Activated CD4-positive, alpha-beta memory T cell treated with anti-CD3 and anti-CD28 coated beads, Interleukin-2, amount 10 ng/mL, durations not matched to agents 7 days and 5 days (primary cell): ENCODE measurements at regions not wholly inside any gene's neighbourhood (a gene's known extent, or its start where the extent isn't known, plus 50 kb on each side); places are given as distances from the start of the nearest gene placed in this dataset.

Experiments used
- CTCF ChIA-PET: fragments of 350-600 bp; sonication (Branson Sonifier 250); formaldehyde crosslinking; loops from one replicate; lab custom pipeline; 2021; ENCODE audit warnings: antibody characterized with exemption, inconsistent platforms; lab: Charles Lee
- POLR2A ChIA-PET: fragments of 350-600 bp; sonication (Branson Sonifier 250); formaldehyde crosslinking; loops from one replicate; lab custom pipeline; 2021; ENCODE audit warnings: antibody characterized with exemption; lab: Charles Lee
- DNase-seq: peaks from one replicate; pipeline ENCODE4 v3.0.0-alpha.2; 2020
- H3K27ac Mint-ChIP-seq: one replicate; pipeline ENCODE4 v1.8.0; 2021; ENCODE audit warnings: mild to moderate bottlenecking, mixed read lengths
- H3K27me3 Mint-ChIP-seq: one replicate; pipeline ENCODE4 v1.8.0; 2021; ENCODE audit warnings: mixed read lengths
- H3K36me3 Mint-ChIP-seq: one replicate; pipeline ENCODE4 v1.8.0; 2021; ENCODE audit warnings: low read depth, mixed read lengths
- H3K4me1 Mint-ChIP-seq: one replicate; pipeline ENCODE4 v1.8.0; 2021; ENCODE audit warnings: mixed read lengths
- H3K4me3 Mint-ChIP-seq: one replicate; pipeline ENCODE4 v1.8.0; 2021; ENCODE audit warnings: mild to moderate bottlenecking, mixed read lengths
- H3K9me3 Mint-ChIP-seq: one replicate; pipeline ENCODE4 v1.8.0; 2021; ENCODE audit warnings: mixed read lengths

- DNase-seq = no peak
- no peak overlapping the region for H3K4me3 Mint-ChIP-seq
- H3K4me1 Mint-ChIP-seq = no peaks in the 10 kb centered on the region
- H3K27ac Mint-ChIP-seq = no peak overlapping the region
- ChIA-PET CTCF (no interaction called here), POLR2A (no interaction called here)
- no peaks in the 10 kb centered on the region for H3K36me3 Mint-ChIP-seq
- no peaks in the 10 kb centered on the region for H3K27me3 Mint-ChIP-seq
- H3K9me3 Mint-ChIP-seq = peaks cover 4% of the 10 kb centered on the region
Observed at GRCh38 chr18:60684843-60685513, 312.4 kb upstream of the MC4R start.

- H3K9me3 Mint-ChIP-seq = no peaks in the 10 kb centered on the region
- no peak for DNase-seq
- H3K27ac Mint-ChIP-seq = no peak overlapping the region
- no peaks in the 10 kb centered on the region for H3K36me3 Mint-ChIP-seq
- CTCF ChIA-PET = no interaction called here
- H3K4me3 Mint-ChIP-seq = no peak overlapping the region
- POLR2A ChIA-PET = no interaction called here
- no peaks in the 10 kb centered on the region for H3K27me3 Mint-ChIP-seq
- no peaks in the 10 kb centered on the region for H3K4me1 Mint-ChIP-seq
Observed at GRCh38 chr18:60686142-60686541, 313.6 kb upstream of the MC4R start.

- Mint-ChIP-seq H3K27ac (no peak overlapping the region), H3K27me3 (no peaks in the 10 kb centered on the region), H3K4me1 (no peaks in the 10 kb centered on the region), H3K9me3 (no peaks in the 10 kb centered on the region), H3K36me3 (no peaks in the 10 kb centered on the region), H3K4me3 (no peak overlapping the region)
- ChIA-PET POLR2A (no interaction called here), CTCF (no interaction called here)
- no peak for DNase-seq
Observed at GRCh38 chr18:60691061-60691460, 318.5 kb upstream of the MC4R start.

- no peaks in the 10 kb centered on the region for H3K9me3 Mint-ChIP-seq
- CTCF ChIA-PET = no interaction called here
- POLR2A ChIA-PET = no interaction called here
Observed at GRCh38 chr18:60693426-60693825, 320.9 kb upstream of the MC4R start.

GRCh38 chr18:60698901-60699300, 326.3 kb upstream of the MC4R start:
- Mint-ChIP-seq H3K27me3 (no peaks in the 10 kb centered on the region), H3K9me3 (no peaks in the 10 kb centered on the region)

More at GRCh38 chr18:60693426-60693825, 320.9 kb upstream of the MC4R start:
- Mint-ChIP-seq H3K27me3 (no peaks in the 10 kb centered on the region), H3K4me1 (no peaks in the 10 kb centered on the region), H3K36me3 (no peaks in the 10 kb centered on the region), H3K27ac (no peak overlapping the region), H3K4me3 (no peak overlapping the region)
- DNase-seq = no peak

GRCh38 chr18:60722742-60723141, 350.2 kb upstream of the MC4R start:
- Mint-ChIP-seq H3K27me3 (no peaks in the 10 kb centered on the region), H3K9me3 (peaks cover 3% of the 10 kb centered on the region), H3K36me3 (no peaks in the 10 kb centered on the region), H3K27ac (no peak overlapping the region), H3K4me1 (no peaks in the 10 kb centered on the region), H3K4me3 (no peak overlapping the region)
- no peak for DNase-seq
- ChIA-PET POLR2A (no interaction called here), CTCF (no interaction called here)

More at GRCh38 chr18:60698901-60699300, 326.3 kb upstream of the MC4R start:
- POLR2A ChIA-PET = no interaction called here
- Mint-ChIP-seq H3K27ac (no peak overlapping the region), H3K4me3 (no peak overlapping the region), H3K36me3 (no peaks in the 10 kb centered on the region), H3K4me1 (no peaks in the 10 kb centered on the region)
- CTCF ChIA-PET = no interaction called here
- no peak for DNase-seq

- no peak overlapping the region for H3K4me3 Mint-ChIP-seq
- POLR2A ChIA-PET = no interaction called here
Observed at GRCh38 chr18:60732143-60732542, 359.6 kb upstream of the MC4R start.

GRCh38 chr18:60739212-60739611, 366.6 kb upstream of the MC4R start:
- Mint-ChIP-seq H3K27ac (no peak overlapping the region), H3K27me3 (no peaks in the 10 kb centered on the region), H3K9me3 (peaks cover 8% of the 10 kb centered on the region), H3K4me1 (no peaks in the 10 kb centered on the region), H3K36me3 (no peaks in the 10 kb centered on the region), H3K4me3 (no peak overlapping the region)
- ChIA-PET POLR2A (no interaction called here), CTCF (no interaction called here)
- no peak for DNase-seq

More at GRCh38 chr18:60732143-60732542, 359.6 kb upstream of the MC4R start:
- H3K27me3 Mint-ChIP-seq = no peaks in the 10 kb centered on the region
- H3K27ac Mint-ChIP-seq = no peak overlapping the region
- no peaks in the 10 kb centered on the region for H3K36me3 Mint-ChIP-seq
- no peaks in the 10 kb centered on the region for H3K4me1 Mint-ChIP-seq
- CTCF ChIA-PET = no interaction called here
- no peak for DNase-seq
- H3K9me3 Mint-ChIP-seq = peaks cover 5% of the 10 kb centered on the region

GRCh38 chr18:60740313-60740712, 367.7 kb upstream of the MC4R start:
- ChIA-PET CTCF (no interaction called here), POLR2A (no interaction called here)
- Mint-ChIP-seq H3K4me3 (no peak overlapping the region), H3K9me3 (peaks cover 3% of the 10 kb centered on the region), H3K36me3 (no peaks in the 10 kb centered on the region), H3K27ac (no peak overlapping the region), H3K27me3 (no peaks in the 10 kb centered on the region), H3K4me1 (no peaks in the 10 kb centered on the region)
- DNase-seq = no peak

- Mint-ChIP-seq H3K4me1 (no peaks in the 10 kb centered on the region), H3K27ac (no peak overlapping the region), H3K27me3 (no peaks in the 10 kb centered on the region), H3K36me3 (no peaks in the 10 kb centered on the region), H3K9me3 (no peaks in the 10 kb centered on the region), H3K4me3 (no peak overlapping the region)
- CTCF ChIA-PET = no interaction called here
- POLR2A ChIA-PET = no interaction called here
- no peak for DNase-seq
Observed at GRCh38 chr18:60746491-60746890, 373.9 kb upstream of the MC4R start.

- ChIA-PET CTCF (no interaction called here), POLR2A (no interaction called here)
- H3K9me3 Mint-ChIP-seq = no peaks in the 10 kb centered on the region
- H3K4me3 Mint-ChIP-seq = no peak overlapping the region
- no peak for DNase-seq
- no peaks in the 10 kb centered on the region for H3K36me3 Mint-ChIP-seq
- H3K27me3 Mint-ChIP-seq = no peaks in the 10 kb centered on the region
- no peak overlapping the region for H3K27ac Mint-ChIP-seq
- no peaks in the 10 kb centered on the region for H3K4me1 Mint-ChIP-seq
Observed at GRCh38 chr18:60746919-60747318, 374.3 kb upstream of the MC4R start.

GRCh38 chr18:60753753-60754152, 381.2 kb upstream of the MC4R start:
- POLR2A ChIA-PET = no interaction called here

GRCh38 chr18:60754413-60755009, 381.9 kb upstream of the MC4R start:
- Mint-ChIP-seq H3K4me1 (no peaks in the 10 kb centered on the region), H3K4me3 (no peak overlapping the region), H3K27me3 (no peaks in the 10 kb centered on the region), H3K27ac (no peak overlapping the region), H3K36me3 (no peaks in the 10 kb centered on the region), H3K9me3 (no peaks in the 10 kb centered on the region)
- ChIA-PET POLR2A (no interaction called here), CTCF (no interaction called here)
- DNase-seq = no peak

More at GRCh38 chr18:60753753-60754152, 381.2 kb upstream of the MC4R start:
- Mint-ChIP-seq H3K9me3 (no peaks in the 10 kb centered on the region), H3K4me3 (no peak overlapping the region), H3K27me3 (no peaks in the 10 kb centered on the region), H3K27ac (no peak overlapping the region), H3K4me1 (no peaks in the 10 kb centered on the region), H3K36me3 (no peaks in the 10 kb centered on the region)
- CTCF ChIA-PET = no interaction called here
- DNase-seq = no peak

GRCh38 chr18:60755134-60755533, 382.6 kb upstream of the MC4R start:
- H3K27ac Mint-ChIP-seq = no peak overlapping the region
- POLR2A ChIA-PET = no interaction called here
- no peaks in the 10 kb centered on the region for H3K27me3 Mint-ChIP-seq
- DNase-seq = no peak
- no peaks in the 10 kb centered on the region for H3K4me1 Mint-ChIP-seq
- no peak overlapping the region for H3K4me3 Mint-ChIP-seq
- CTCF ChIA-PET = no interaction called here
- no peaks in the 10 kb centered on the region for H3K36me3 Mint-ChIP-seq
- no peaks in the 10 kb centered on the region for H3K9me3 Mint-ChIP-seq
